ENCODE measurements at regions not wholly inside any gene's neighbourhood (a gene's known extent, or its start where the extent isn't known, plus 50 kb on each side); places are given as distances from the start of the nearest gene placed in this dataset.

DNA sequence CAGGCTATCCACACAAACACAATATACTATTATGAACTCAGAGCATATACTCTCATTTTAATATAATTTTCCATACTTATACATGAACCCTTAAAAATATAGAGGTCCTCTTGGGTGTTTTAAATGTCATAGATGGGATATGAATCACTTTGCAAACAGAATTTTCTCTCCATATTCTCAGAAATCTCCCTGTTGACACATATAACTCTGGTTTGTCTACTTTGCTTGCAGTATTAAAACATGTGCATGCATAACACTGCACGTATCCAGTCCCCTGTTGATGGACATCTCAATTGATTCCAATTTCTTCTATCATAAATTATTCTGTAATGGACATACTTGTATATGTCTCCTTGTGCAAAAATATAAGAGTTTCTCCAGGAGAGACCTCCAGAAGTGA is 417.5 kb upstream of the TBX3 start:
- no CpG with 5 or more reads among the region's 1 CpG for WGBS (ENCODE audit: extremely low coverage, insufficient coverage, insufficient read length)
- peaks cover 2% of the 10 kb centered on the region for H3K79me2 ChIP-seq (ENCODE audit: control insufficient read depth, insufficient read depth, low read length, poor library complexity)
- H3K9ac ChIP-seq (ENCODE audit: low read length), result no peak overlapping the region
- H3K4me3 ChIP-seq (ENCODE audit: low read depth, low read length), result no peak overlapping the region
- no peaks in the 10 kb centered on the region for H3K27me3 ChIP-seq (ENCODE audit: insufficient read depth, low read length)
- H3K23ac ChIP-seq (ENCODE audit: low read length), result no peak overlapping the region
- peaks cover 12 to 16% of the 10 kb centered on the region in 2 experiments for H3K4me1 ChIP-seq (ENCODE audit: control insufficient read depth in 1 of 2, insufficient read depth in 2 of 2, low read length in 2 of 2)
- no peak overlapping the region for H2AK5ac ChIP-seq (ENCODE audit: low read length)
- no peak overlapping the region for H3K27ac ChIP-seq (ENCODE audit: low read depth, low read length)
- no peak overlapping the region for H3K4me2 ChIP-seq (ENCODE audit: low read length)
- H3K36me3 ChIP-seq (ENCODE audit: control insufficient read depth in 1 of 2, insufficient read depth in 2 of 2, low read length in 2 of 2), result no peaks in the 10 kb centered on the region
- H4K91ac ChIP-seq (ENCODE audit: low read depth, low read length), result no peak overlapping the region
- H2BK12ac ChIP-seq (ENCODE audit: low read length), result no peak overlapping the region
- no peak overlapping the region for H2BK120ac ChIP-seq (ENCODE audit: insufficient read depth, low read length, poor library complexity)
- no peak overlapping the region for H2AFZ ChIP-seq (ENCODE audit: insufficient read depth, low read length, poor library complexity)
- DNase-seq, result no peak
- no peak overlapping the region for H4K8ac ChIP-seq (ENCODE audit: low read depth, low read length)
- H3K9me3 ChIP-seq (ENCODE audit: insufficient read depth, low read depth, low read length), result no peaks in the 10 kb centered on the region
- H3K4ac ChIP-seq (ENCODE audit: low read depth, low read length), result no peak overlapping the region
- H3K18ac ChIP-seq (ENCODE audit: low read length), result no peak overlapping the region
- H2BK5ac ChIP-seq (ENCODE audit: low read depth, low read length, poor library complexity), result no peak overlapping the region
- H4K12ac ChIP-seq (ENCODE audit: low read depth, low read length), result no peak overlapping the region
- no peak overlapping the region for H3K14ac ChIP-seq (ENCODE audit: low read length)
- peaks cover 9% of the 10 kb centered on the region for H3K79me1 ChIP-seq (ENCODE audit: low read length)

DNA sequence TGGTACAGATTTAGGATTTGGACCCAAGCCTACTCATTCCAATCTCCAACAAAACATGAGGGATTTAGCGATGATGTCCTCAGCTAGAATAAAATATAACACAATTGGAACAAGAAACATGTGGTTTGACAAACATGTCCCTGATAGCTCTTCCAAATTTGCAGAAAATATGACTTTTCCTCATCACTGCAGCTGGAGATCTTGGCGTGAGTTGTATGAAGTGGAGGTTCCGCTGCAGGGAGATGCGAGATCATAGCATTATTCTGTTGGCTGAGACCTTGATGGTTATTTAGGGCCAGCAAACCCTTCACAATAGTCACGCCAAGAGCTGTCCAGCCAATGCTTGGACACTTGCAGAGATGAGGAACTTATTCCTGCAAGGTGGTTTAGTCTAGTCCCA is 413.4 kb upstream of the TBX3 start:
- no peak overlapping the region for H4K91ac ChIP-seq (ENCODE audit: low read depth, low read length)
- no peak overlapping the region for H2AK5ac ChIP-seq (ENCODE audit: low read length)
- no peak overlapping the region for H3K14ac ChIP-seq (ENCODE audit: low read length)
- H3K27me3 ChIP-seq (ENCODE audit: insufficient read depth, low read length), result no peaks in the 10 kb centered on the region
- H3K23ac ChIP-seq (ENCODE audit: low read length), result no peak overlapping the region
- no peak overlapping the region for H2BK12ac ChIP-seq (ENCODE audit: low read length)
- H3K79me1 ChIP-seq (ENCODE audit: low read length), result no peaks in the 10 kb centered on the region
- H3K4me3 ChIP-seq (ENCODE audit: low read depth, low read length), result no peak overlapping the region
- H3K9ac ChIP-seq (ENCODE audit: low read length), result no peak overlapping the region
- no peak overlapping the region for H3K4me2 ChIP-seq (ENCODE audit: low read length)
- H3K18ac ChIP-seq (ENCODE audit: low read length), result no peak overlapping the region
- H2AFZ ChIP-seq (ENCODE audit: insufficient read depth, low read length, poor library complexity), result no peak overlapping the region
- no peak overlapping the region for H4K8ac ChIP-seq (ENCODE audit: low read depth, low read length)
- H3K79me2 ChIP-seq (ENCODE audit: control insufficient read depth, insufficient read depth, low read length, poor library complexity), result no peaks in the 10 kb centered on the region
- H3K4me1 ChIP-seq (ENCODE audit: control insufficient read depth in 1 of 2, insufficient read depth in 2 of 2, low read length in 2 of 2), result peaks cover 2 to 5% of the 10 kb centered on the region in 2 experiments
- no CpG with 5 or more reads among the region's 5 CpGs for WGBS (ENCODE audit: extremely low coverage, insufficient coverage, insufficient read length)
- H2BK120ac ChIP-seq (ENCODE audit: insufficient read depth, low read length, poor library complexity), result no peak overlapping the region
- no peak overlapping the region for H3K27ac ChIP-seq (ENCODE audit: low read depth, low read length)
- H4K12ac ChIP-seq (ENCODE audit: low read depth, low read length), result no peak overlapping the region
- H3K9me3 ChIP-seq (ENCODE audit: insufficient read depth, low read depth, low read length), result no peaks in the 10 kb centered on the region
- no peak for DNase-seq
- H3K36me3 ChIP-seq (ENCODE audit: control insufficient read depth in 1 of 2, insufficient read depth in 2 of 2, low read length in 2 of 2), result no peaks in the 10 kb centered on the region
- no peak overlapping the region for H3K4ac ChIP-seq (ENCODE audit: low read depth, low read length)
- H2BK5ac ChIP-seq (ENCODE audit: low read depth, low read length, poor library complexity), result no peak overlapping the region

DNA sequence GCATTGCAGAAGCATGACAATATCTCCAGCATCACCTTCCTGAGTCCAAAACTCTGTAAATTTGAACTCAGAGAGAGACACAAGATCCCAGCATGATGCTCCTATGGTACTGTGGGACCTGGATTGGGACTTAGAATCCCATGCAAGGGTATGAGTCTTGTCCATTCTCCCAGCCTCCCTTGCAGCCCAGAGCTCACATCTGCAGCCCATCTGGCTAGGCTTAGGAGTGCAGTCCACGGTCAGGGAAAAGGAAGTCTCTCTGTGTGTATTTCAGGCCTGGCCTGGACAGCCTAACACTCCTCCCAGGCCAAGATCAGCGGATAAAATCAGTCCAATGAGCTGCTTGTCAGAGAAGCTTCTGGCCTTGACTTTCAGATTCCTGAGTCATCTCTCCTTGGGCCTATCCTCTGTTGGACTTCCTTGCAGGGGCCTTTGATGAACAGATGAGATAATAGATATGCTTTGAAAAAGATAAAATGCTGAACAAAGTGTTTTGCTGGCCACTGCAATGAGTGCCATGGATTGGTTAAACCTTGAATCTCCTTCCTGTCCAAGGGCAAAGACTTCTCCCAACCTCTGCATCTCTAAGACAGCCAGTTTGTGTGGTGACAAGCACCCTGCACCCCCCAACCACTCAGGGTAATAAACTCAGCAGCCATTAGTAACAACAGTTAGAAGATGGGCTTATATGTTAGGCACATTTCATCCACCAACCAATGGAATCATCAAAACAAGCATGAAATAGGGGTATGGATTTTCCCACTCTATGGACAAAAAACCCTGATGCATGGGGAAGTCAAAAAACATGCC is 412.8 kb upstream of the TBX3 start:
- Histone ChIP-seq H3K14ac (ENCODE audit: low read length) (no peak overlapping the region), H2AK5ac (ENCODE audit: low read length) (no peak overlapping the region), H3K27me3 (ENCODE audit: insufficient read depth, low read length) (no peaks in the 10 kb centered on the region), H4K8ac (ENCODE audit: low read depth, low read length) (no peak overlapping the region), H3K23ac (ENCODE audit: low read length) (no peak overlapping the region), H3K79me1 (ENCODE audit: low read length) (no peaks in the 10 kb centered on the region), H2BK5ac (ENCODE audit: low read depth, low read length, poor library complexity) (no peak overlapping the region), H3K4ac (ENCODE audit: low read depth, low read length) (no peak overlapping the region), H3K4me1 (ENCODE audit: control insufficient read depth in 1 of 2, insufficient read depth in 2 of 2, low read length in 2 of 2) (peaks cover 2 to 5% of the 10 kb centered on the region in 2 experiments), H3K27ac (ENCODE audit: low read depth, low read length) (no peak overlapping the region), H4K12ac (ENCODE audit: low read depth, low read length) (no peak overlapping the region), H3K18ac (ENCODE audit: low read length) (no peak overlapping the region), H3K4me3 (ENCODE audit: low read depth, low read length) (no peak overlapping the region), H3K9me3 (ENCODE audit: insufficient read depth, low read depth, low read length) (no peaks in the 10 kb centered on the region), H3K79me2 (ENCODE audit: control insufficient read depth, insufficient read depth, low read length, poor library complexity) (no peaks in the 10 kb centered on the region), H3K36me3 (ENCODE audit: control insufficient read depth in 1 of 2, insufficient read depth in 2 of 2, low read length in 2 of 2) (no peaks in the 10 kb centered on the region), H4K91ac (ENCODE audit: low read depth, low read length) (no peak overlapping the region), H2BK120ac (ENCODE audit: insufficient read depth, low read length, poor library complexity) (no peak overlapping the region), H3K9ac (ENCODE audit: low read length) (no peak overlapping the region), H3K4me2 (ENCODE audit: low read length) (no peak overlapping the region), H2AFZ (ENCODE audit: insufficient read depth, low read length, poor library complexity) (no peak overlapping the region), H2BK12ac (ENCODE audit: low read length) (no peak overlapping the region)
- no CpG with 5 or more reads among the region's 2 CpGs for WGBS (ENCODE audit: extremely low coverage, insufficient coverage, insufficient read length)
- DNase-seq, result peak in 1 of 2 donors; percentile 7

DNA sequence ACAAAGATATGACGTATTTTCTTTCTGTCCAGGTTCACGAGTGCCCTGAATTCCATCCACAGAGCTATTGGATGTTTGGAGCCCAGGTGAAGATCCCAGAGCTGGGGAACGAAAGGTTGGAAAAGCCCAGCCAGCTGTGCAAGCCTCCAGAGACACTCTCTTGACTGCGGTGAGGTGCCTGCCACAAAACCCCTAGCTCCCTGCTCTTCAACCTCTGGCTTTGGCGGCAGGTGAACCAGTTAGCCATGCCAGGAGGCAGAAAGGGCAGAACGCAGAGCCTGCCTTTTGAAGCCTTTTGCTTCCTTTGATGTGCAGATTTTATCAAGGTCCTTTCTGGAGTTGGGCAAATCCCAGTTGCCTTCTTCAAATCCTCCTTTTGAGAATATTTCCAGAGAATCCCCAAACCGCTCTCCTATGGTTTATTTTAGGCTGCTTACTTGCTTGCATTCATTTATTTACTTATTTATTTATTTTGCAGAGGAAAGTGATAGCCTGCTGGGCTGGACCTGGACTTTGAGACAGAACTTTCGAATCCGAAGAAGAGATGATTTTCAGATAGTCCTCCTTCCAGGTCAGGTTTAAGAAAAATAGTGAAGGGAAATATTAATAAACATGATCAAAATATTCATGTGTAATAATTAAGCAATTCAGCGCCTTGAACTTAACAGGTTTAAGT is 411.2 kb upstream of the TBX3 start:
- H3K14ac ChIP-seq (ENCODE audit: low read length), result no peak overlapping the region
- H3K4me3 ChIP-seq (ENCODE audit: low read depth, low read length), result no peak overlapping the region
- no peak overlapping the region for H4K91ac ChIP-seq (ENCODE audit: low read depth, low read length)
- DNase-seq, result no peak
- H3K18ac ChIP-seq (ENCODE audit: low read length), result no peak overlapping the region
- H3K4me2 ChIP-seq (ENCODE audit: low read length), result no peak overlapping the region
- H4K12ac ChIP-seq (ENCODE audit: low read depth, low read length), result no peak overlapping the region
- H3K23ac ChIP-seq (ENCODE audit: low read length), result no peak overlapping the region
- no peaks in the 10 kb centered on the region for H3K36me3 ChIP-seq (ENCODE audit: control insufficient read depth in 1 of 2, insufficient read depth in 2 of 2, low read length in 2 of 2)
- H2AK5ac ChIP-seq (ENCODE audit: low read length), result no peak overlapping the region
- no peaks in the 10 kb centered on the region for H3K9me3 ChIP-seq (ENCODE audit: insufficient read depth, low read depth, low read length)
- no peak overlapping the region for H4K8ac ChIP-seq (ENCODE audit: low read depth, low read length)
- H2BK12ac ChIP-seq (ENCODE audit: low read length), result peak overlapping the region; percentile 27
- H2BK120ac ChIP-seq (ENCODE audit: insufficient read depth, low read length, poor library complexity), result no peak overlapping the region
- no CpG with 5 or more reads among the region's 10 CpGs for WGBS (ENCODE audit: extremely low coverage, insufficient coverage, insufficient read length)
- no peak overlapping the region for H2BK5ac ChIP-seq (ENCODE audit: low read depth, low read length, poor library complexity)
- no peaks in the 10 kb centered on the region for H3K79me2 ChIP-seq (ENCODE audit: control insufficient read depth, insufficient read depth, low read length, poor library complexity)
- no peak overlapping the region for H3K4ac ChIP-seq (ENCODE audit: low read depth, low read length)
- no peak overlapping the region for H2AFZ ChIP-seq (ENCODE audit: insufficient read depth, low read length, poor library complexity)
- no peaks in the 10 kb centered on the region for H3K27me3 ChIP-seq (ENCODE audit: insufficient read depth, low read length)
- H3K9ac ChIP-seq (ENCODE audit: low read length), result no peak overlapping the region
- no peaks in the 10 kb centered on the region for H3K79me1 ChIP-seq (ENCODE audit: low read length)
- no peak overlapping the region for H3K27ac ChIP-seq (ENCODE audit: low read depth, low read length)
- peaks cover 5% of the 10 kb centered on the region in 2 experiments for H3K4me1 ChIP-seq (ENCODE audit: control insufficient read depth in 1 of 2, insufficient read depth in 2 of 2, low read length in 2 of 2)

All from trophoblast cell (in vitro differentiated cells and primary cell).